Hepatocyte (in vitro differentiated cells): ENCODE measurements at regions not wholly inside any gene's neighbourhood (a gene's known extent, or its start where the extent isn't known, plus 50 kb on each side); places are given as distances from the start of the nearest gene placed in this dataset.

ENCODE experiments used
- EZH2 ChIP-seq: fragments of 200-600 bp; sonication (generic); IDR thresholded peaks from 2 replicates; pipeline ENCODE4 v1.6.1; 2016; ENCODE audit warnings: antibody characterized with exemption, mild to moderate bottlenecking, borderline replicate concordance
- EZH2phosphoT487 ChIP-seq: fragments of 200-600 bp; sonication (generic); IDR thresholded peaks from one replicate; pipeline ENCODE4 v1.6.1; 2018; ENCODE audit warnings: antibody characterized with exemption, mild to moderate bottlenecking, low read depth, moderate library complexity; ENCODE audit not compliant: unreplicated experiment, severe bottlenecking
- TF ChIP-seq, protein P1 (sequence below): fragments of 200-600 bp; sonication (generic); IDR thresholded peaks from 2 replicates; pipeline ENCODE4 v1.5.1; 2016; ENCODE audit warnings: antibody characterized with exemption, mild to moderate bottlenecking; ENCODE audit not compliant: poor library complexity

DNA sequence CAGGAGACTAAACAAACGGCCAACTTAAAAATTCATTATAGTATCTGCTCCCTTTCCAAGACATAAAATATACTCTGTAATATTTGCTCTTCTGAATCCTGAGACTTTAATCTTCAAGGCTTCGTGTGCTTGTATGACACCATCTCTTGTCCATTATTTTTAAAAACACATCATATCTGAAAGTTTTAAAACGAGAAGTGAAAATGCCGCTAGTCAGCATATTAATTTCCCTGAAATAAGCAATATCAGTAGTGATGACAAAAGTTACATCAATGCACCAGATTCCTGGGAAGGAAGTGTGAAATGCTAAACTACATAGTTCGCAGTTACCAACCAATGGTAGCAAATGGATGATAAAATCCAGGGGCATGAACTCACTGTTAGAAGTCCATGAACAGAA lies 66.8 kb upstream of the EXOC1L start:
- TF ChIP-seq, protein P1, sequence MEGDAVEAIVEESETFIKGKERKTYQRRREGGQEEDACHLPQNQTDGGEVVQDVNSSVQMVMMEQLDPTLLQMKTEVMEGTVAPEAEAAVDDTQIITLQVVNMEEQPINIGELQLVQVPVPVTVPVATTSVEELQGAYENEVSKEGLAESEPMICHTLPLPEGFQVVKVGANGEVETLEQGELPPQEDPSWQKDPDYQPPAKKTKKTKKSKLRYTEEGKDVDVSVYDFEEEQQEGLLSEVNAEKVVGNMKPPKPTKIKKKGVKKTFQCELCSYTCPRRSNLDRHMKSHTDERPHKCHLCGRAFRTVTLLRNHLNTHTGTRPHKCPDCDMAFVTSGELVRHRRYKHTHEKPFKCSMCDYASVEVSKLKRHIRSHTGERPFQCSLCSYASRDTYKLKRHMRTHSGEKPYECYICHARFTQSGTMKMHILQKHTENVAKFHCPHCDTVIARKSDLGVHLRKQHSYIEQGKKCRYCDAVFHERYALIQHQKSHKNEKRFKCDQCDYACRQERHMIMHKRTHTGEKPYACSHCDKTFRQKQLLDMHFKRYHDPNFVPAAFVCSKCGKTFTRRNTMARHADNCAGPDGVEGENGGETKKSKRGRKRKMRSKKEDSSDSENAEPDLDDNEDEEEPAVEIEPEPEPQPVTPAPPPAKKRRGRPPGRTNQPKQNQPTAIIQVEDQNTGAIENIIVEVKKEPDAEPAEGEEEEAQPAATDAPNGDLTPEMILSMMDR: no peak
- TF ChIP-seq EZH2phosphoT487: no peak
- TF ChIP-seq EZH2: no peak
